ENCODE measurements at regions not wholly inside any gene's neighbourhood (a gene's known extent, or its start where the extent isn't known, plus 50 kb on each side); places are given as distances from the start of the nearest gene placed in this dataset.
"Not testable (repeated sequence)": the region's sequence is repeated elsewhere in the genome, so short reads cannot be mapped to it uniquely, and the experiment has no call there.

DNA sequence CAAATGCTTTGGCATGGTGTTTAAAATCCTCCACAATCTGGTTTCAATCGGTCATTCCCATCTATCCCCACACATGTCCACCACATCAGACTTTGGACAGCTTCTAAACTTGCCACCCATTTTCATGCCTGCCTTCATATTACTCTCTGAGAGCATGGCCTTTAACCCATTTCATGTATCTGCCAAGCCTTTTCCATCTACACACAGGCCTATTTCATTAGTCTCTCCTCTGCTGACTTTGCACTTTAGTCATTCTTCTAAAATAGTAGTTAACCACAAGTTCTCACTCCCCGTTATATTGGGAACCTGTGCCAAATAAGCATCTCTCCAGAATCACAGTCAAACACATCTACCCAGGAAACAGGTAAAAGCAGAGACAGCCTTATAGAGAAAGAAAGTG lies 142.2 kb downstream of the MZT1 start:
- no peak for DNase-seq (ENCODE audit: low spot score)

DNA sequence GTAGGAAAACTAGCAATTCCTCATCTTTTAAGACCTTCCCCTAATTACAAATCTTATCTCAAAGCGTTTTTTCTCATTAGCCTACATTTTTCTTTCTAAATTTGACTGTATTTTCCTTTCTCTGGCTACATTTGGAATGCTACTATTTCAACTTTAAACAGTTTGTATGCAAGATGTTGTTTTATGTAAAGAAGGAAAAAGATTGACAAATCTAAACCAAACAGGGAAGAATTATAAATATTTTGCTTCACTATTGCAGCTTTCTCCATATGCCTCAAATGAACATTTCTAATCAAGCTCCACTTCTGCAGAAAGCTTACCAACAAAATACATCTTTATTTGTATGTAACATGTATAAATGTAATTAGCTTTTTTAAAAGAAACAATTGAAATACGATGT lies 156.2 kb downstream of the MZT1 start:
- DNase-seq (ENCODE audit: low spot score) = no peak

DNA sequence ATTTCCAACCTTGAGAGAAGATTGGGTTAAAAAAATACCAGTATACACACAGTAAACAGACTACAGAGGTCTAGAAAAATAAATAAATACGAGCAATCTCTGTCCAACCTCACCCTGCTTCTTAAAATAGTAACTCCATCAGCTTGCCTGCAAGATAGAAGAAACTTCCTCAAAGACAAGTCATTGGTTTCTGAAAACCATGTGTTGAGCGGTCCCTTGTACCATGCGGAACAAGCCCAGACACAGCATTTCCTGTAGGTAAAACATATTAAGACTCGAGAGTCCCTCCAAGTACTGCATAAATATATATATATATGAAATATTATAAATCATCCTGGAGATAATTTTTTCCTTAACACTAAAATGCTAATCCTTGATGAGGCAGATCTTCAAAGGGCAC lies 157.4 kb downstream of the MZT1 start:
- no peak for DNase-seq (ENCODE audit: low spot score)

DNA sequence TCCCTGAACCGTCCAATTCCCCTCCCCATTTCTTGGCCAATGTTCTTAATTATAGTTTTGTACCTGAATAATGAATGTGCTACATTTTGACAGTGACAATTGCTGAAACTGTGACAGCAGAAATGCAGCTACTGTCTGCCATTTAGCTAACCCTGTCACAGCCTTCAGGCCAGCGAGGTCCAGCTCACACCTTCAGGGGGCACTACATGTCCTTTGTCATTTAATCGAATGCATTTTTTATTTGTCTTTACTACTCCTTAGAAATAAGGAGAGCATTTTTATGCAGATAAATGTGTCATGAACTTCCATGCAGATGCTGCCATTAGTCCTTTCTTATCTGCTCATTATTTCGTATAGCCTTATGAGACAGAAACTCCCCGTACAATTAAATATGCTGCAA lies 159.9 kb downstream of the MZT1 start:
- no peak for DNase-seq (ENCODE audit: low spot score)

DNA sequence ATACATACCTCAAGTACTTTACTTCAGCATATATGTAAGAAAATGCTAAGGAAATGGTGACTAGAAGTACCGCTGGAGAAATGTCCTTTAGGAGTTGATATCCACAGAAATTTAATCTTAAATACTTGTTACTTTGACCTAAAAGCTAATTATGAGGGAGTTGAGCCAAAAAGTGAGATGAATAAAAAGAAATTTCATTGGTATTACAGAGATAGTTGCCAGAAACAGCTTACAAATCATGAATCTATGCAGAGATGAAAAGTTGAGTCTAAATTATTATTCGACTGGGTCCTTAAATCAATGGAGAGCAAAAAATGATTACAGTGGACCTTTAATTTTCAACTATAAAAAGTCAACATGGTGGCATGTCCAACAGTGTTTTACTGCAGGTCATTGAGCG lies 160.9 kb downstream of the MZT1 start:
- no peak for DNase-seq (ENCODE audit: low spot score)

DNA sequence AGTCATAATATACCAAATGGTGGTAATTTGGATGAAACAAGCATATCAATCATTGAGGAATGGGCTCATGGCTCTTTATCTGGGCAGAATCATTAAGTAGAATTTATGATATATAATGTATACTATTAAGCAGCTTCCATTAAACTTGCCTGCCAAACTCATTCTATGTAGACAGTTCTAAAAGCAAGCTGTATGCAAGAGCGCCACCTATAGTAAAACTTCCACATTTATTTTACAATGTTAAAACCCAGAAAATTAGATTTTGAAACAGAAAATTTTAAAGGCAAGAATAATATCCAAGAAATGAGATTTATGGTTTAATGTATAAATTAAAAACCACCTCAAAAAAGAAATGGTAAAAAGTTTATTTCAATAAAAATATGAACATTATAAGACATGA lies 161.5 kb downstream of the MZT1 start:
- no peak for DNase-seq (ENCODE audit: low spot score)

DNA sequence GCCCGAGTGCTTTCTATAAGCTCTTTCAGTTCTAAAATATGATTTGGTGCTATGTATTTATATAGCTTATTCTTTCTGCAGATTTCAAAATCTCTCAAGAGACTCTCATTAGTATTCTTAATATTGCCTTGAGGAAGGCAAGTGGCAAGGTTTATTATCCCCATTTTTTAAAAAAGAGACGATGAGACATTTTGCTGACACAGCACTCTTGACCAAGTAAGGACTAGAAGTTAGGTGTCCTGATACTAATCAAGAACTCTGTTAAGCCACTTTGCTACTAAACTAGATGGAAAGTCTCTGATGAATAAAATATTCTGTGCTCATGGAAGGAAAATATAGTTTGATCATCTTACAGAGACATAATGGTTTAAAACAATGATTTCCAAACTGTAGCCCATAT lies 164.7 kb downstream of the MZT1 start:
- no peak for DNase-seq (ENCODE audit: low spot score)

DNA sequence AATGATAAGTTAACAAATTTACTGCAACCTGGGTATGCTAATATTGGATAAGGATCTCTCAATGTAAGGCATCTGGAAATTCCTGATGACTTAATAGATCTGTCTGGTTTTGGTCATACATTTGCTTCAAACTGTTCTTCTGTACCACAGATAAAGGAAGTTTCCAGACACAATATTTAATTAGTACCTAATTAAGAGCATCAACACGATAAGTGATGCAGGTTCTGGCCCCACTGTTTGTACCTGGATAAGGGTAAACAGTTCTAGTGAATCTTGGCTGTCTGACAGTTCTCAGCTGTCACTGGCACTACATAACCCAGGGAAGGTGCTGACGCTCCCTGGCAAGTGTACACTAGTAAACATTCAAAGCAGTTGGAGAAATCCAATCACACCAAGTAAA lies 165.6 kb downstream of the MZT1 start:
- no peak for DNase-seq (ENCODE audit: low spot score)

DNA sequence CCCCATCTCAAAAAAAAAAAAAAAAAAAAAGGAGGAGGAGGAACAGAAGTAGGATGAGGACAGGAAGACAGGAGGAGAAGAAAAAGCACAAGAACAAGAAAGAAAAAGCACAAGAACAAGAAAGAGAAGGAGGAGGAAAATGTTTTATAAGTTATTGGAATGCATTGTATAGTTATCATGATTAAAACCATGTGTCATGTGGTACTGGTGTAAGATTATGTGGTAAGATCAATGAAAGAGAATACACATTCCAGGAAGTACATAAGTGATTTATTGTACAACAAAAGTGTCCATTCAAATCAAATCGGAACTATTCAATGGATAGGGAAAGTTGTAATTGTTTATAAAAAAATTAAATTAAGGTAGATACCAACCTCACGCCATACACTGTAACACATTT lies 167.7 kb downstream of the MZT1 start:
- DNase-seq (ENCODE audit: low spot score) = no peak

DNA sequence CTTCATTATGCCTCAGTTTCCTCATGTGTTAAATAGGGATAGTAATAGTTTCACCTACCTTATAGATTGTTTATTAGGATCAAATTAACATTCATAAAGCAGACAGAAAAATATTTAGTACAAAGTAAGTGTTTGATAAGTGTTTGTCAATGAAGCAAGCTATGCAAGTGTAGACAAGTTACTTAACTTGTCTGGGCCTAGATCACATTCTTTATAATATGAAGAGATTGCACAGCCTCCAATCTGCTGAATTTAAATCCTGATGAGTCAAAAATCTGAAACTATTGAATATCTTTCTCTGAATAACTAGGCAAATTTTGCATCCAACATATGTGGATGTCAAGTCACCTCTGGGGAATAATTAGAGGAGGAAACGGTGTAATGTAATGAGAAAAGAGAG lies 170.5 kb downstream of the MZT1 start:
- no peak for DNase-seq (ENCODE audit: low spot score)

DNA sequence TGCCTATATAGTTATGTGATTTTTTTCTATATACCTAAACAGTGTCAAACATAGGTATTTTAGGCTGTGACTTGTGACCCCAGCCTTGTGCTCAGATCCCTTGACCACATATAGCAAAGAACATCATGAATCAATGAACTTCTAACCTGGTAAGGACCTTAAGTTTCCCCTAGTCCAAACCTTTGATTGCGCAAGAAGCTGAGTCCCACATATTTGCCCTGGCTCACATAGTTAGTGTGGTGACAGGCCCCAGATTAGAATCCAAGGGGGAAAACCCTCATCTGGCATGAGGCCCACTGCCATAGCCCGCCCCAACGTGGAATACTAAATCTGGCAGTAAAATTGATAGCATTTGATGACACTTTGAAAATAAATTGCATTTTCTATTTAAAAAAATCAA lies 171.8 kb downstream of the MZT1 start:
- DNase-seq (ENCODE audit: low spot score) = no peak

DNA sequence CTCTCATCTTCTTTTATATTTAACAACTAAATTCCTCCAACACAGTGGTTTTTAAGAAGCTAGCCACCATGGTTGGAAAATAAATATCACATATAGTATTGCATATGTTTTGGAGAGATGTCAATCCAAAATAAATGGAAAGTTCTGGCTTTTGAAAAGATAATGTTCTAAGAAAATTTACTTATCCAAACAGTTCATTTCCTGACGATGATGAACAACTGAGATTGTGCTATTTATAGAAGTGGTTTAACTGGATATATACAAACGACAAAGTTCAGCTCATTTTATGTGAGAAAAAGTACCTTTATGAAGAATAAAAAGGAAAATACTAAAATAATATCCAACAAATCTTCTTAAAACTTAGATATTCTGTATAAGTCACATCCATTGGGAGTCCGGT lies 174.7 kb downstream of the MZT1 start:
- DNase-seq (ENCODE audit: low spot score) = no peak

DNA sequence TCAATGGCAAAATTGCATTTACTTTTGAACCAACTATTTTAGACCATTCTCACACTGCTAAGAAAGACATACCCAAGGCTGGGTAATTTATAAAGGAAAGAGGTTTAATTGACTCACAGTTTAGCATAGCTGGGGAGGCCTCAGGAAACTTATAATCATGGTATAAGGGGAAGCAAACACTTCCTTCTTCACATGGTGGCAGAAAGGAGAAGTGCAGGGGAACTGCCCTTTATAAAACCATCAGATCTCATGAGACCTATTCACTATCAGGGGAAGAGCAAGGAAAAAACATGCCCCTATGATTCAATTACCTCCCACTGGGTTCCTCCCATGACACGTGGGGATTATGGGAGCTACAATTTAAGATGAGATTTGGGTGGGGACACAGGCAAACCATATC lies 181.5 kb downstream of the MZT1 start:
- DNase-seq (ENCODE audit: low spot score) = not testable (repeated sequence)

DNA sequence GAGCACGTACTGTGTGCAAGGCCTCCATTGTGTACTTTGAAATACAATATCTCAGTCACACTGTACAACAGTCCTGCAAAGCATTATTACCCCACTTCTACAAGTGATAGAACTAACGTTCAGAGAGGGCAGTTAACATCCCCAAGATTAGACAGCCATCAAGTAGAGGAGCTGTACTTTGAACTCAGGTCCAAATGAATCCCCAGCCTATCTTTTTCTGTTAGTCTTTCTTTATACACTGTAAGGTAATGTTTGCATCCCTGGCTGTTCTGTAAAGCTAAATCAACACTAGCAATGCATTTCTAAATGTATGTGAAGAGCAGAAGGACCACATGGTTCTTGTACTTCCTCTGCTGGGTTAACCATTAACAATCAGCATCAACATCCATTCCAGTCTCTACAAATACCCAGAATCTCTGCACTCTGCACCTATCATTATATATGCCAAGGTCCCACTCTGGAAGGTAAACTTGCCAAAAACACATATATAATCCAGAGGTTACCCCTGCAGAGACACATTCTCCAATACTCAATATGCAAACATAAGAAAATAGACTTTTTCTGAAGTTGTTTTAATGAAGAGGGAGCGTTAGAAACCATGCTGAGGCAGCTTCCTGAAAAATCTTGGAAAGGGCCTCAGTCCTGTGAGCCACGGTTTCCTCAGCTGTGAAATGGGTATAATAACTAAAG lies 182.3 kb downstream of the MZT1 start:
- no peak for DNase-seq (ENCODE audit: low spot score)

DNA sequence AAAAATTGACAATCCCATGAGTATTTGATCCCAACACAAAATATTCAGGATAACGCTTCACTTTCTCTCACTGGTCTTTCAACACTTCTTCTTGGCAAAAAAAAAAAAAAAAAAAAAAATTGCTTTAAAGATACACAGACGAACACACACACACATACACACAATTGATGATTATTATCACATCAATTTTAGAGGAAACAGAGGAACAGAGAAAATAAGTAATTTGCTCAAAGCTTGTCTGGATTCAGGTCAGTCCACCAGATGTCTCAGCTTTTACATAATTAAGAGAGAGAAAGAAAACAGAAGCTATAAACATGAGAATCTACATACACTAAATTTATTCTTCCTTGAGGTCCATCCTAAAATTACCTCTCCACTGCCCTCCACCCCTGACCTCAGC lies 183.4 kb downstream of the MZT1 start:
- no peak for DNase-seq (ENCODE audit: low spot score)

DNA sequence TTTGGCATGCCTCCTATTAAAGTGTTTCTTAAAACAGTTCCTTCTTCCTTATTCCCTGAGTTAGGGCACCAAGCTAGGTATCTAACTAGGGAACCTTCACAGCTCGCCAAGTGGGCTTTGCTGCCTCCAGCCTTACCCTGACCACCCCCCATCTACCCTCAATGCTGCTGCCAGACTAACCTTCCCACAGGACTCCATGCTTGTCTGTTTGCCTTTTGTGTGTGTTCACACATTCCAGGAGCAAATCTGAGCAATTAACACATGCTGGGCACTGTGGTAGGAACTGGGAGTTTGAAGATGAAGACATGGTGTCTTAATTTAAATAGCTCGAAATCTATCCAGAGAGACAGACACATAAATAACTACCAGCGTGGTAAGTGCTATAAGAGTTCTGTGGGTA lies 185.2 kb downstream of the MZT1 start:
- no peak for DNase-seq (ENCODE audit: low spot score)

DNA sequence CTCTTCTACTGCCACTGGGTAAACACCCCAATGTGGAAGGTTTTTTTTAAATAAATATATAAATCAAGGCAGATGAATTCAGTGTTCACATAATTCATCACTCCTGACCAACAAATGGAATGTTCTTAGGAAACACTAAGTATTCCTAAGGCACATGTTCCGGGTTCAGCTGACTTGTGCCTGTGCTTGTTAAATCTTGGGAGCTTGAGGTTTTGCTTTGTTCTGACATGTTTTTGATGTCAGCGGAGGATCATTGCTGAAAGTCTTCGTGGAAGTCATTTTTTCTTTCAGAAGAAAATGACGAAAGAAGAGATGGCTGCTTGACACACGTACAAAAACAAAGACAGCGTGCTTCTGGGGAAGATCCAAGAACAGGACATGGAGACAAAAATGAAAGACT lies 185.8 kb downstream of the MZT1 start:
- DNase-seq (ENCODE audit: low spot score) = no peak

DNA sequence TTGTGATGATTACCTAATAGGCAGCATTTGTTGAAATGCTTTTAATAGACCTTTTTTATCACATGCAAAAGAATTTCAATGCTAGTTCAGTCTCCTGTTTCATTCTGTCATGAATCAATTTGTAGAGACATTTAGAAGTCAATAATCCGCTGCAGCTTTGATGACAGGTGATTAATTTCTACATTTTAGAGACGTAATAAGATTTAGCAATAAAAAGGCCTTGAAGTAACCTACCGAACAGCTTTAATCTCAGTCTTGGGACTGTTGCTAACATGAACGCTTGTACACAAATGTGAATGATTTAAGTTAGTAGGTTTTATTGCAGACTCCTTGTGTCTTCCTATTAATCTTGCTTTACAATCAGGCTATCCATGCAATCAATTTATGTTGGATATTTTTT lies 186.5 kb downstream of the MZT1 start:
- no peak for DNase-seq (ENCODE audit: low spot score)

DNA sequence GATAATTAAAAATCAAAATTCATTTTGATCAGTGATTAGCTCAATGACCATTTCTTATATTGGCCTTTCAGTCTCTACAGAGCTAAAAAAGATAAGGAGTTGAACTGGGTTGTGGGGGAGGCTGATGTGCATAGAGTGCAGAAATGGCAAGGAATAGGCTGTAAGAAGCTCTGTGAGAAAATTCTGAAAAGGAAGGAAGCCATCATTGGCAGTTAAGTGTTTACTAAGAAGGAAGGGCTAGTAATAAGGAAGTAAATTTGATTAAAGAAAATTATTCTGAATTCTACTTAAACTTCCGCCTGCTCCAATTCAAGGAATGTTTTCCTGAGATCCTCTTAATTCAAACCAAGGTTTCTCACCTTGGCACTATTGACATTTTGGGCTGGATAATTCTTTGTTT lies 187.5 kb downstream of the MZT1 start:
- no peak for DNase-seq (ENCODE audit: low spot score)

DNA sequence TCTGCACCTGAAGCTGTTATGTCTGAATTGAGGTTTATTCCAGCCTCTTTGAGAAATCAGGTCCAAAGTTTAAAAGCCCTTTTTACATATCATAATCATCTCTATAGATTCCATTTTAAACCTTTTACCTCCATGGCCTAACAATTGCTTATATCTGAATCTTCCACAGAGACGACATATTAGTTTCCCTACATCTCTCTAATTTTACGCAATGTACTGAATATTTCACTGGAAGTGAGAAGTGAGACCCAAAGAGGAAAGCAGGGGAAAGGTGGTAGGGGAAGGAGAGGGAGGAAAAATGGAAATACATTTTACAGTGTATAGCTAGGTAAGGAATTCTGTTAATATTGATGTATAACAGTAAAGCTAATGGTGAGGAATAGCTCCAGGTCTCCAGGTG lies 189.6 kb downstream of the MZT1 start:
- no peak for DNase-seq (ENCODE audit: low spot score)

DNA sequence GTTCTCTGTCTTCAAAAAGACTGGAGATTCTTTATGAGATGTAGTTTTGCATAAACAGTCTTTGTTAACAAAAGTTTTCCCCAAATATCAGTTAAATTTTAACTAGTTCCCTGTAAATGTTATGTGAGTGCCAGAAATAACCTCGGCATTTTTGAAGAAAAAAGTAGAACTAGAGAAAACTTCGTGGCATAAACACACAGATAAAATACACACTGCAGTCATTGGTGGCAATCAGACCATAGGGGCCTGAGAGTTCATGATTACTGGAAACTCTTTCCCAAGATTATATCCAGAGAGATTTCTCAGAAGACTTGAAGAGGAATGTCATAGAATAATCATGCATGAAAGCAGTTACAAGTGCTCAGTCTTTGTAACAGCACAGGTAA lies 190.0 kb downstream of the MZT1 start:
- DNase-seq (ENCODE audit: low spot score) = no peak

DNA sequence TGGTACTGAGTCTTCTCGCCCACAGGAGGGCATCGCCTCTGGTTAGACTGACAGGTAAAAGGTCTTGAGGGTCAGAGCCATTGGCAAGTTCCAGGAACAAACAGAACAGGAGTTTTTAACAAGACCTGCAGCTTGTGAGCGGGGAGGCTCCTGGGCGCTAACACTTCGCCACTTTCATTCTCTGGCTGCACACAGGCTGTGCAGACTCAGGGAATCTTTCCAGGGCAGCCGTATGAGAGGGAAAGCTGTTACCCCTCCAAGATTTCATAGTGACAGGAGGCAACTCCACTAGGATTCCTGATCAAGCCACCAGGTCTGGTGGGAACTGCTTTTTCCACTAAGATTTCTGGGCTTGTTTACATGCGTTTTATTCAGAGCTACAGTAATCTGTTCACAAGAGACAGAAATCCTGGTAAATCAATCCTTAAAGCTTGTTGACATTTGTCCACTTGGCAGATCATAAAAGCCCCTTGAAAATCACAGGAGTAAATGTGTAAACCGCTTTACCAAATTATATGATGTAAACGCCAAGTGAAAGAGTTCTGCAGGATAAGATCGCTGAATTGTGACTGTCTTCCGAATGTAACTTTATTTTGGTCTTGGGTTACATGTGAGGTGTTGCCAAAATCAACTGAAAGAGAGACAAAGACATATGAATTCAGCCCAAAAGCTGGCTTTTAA lies 190.6 kb downstream of the MZT1 start:
- no peak for DNase-seq (ENCODE audit: low spot score)

DNA sequence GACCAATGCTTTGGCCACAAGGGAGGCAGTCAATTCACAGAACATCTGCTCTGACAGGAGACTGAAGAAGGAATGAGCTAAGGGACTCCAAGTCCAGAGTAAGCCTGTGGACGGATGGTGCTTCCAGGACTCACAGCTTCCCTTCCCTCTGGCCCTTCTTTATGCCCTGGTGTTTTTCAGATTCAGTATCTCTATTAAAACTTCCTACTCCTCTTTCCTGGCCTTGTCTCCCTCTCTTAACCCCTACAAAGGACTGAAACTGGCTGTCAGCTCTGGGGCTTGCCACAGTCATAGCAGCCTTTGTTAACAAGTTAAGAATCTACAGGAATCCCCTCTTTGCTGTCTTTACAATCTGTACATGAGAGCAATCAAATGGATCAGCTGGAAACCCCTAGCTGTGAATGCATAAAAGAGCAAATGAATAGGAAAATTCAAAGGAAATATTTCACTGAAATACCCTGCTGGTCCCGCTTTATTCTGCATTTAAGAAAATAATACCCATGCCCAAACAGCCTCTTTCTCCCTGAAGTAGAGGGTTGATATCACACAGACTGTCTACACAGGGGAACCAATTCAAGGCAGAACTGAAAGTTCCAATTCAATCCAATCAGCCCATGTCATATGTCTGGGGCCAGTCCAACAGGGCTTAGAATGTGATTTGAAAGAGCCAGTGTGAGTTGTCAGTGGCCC lies 192.3 kb downstream of the MZT1 start:
- DNase-seq (ENCODE audit: low spot score) = no peak

DNA sequence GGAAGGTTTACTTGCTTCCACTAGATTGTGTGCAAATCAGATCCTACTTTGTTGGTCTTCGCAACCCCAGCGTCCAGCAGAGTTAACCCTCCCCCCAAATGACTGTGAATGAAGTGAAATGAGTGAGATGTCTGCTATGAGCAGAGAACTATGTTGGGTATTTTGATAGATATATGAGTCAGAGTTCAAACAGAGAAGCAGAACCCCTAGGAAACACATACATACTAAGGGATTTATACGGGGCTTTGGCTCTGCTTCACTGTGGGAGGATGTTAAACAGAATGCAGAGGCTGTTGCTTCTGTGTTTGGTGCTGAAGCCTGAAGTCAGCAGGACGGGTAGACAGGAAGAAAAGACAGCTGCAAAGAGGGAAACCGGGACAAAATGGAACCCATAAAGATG lies 197.0 kb downstream of the MZT1 start:
- DNase-seq (ENCODE audit: low spot score) = no peak
